Vagina (tissue), 2 donors: ENCODE measurements at regions not wholly inside any gene's neighbourhood (a gene's known extent, or its start where the extent isn't known, plus 50 kb on each side); places are given as distances from the start of the nearest gene placed in this dataset.

Experiments
- DNase-seq, 2 donors: peaks; one replicate each; pipeline ENCODE4 v3.0.0-alpha.2; 2017; ENCODE audit errors: extremely low spot score in 2 of 2
- H3K27ac ChIP-seq: fragments of 200-600 bp; sonication (generic); one replicate; pipeline ENCODE4 v1.5.1; 2019
- H3K27me3 ChIP-seq: fragments of 200-600 bp; sonication (generic); one replicate; pipeline ENCODE4 v1.5.1; 2019
- H3K36me3 ChIP-seq, 2 donors: fragments of 200-600 bp; sonication (generic); one replicate each; pipeline ENCODE4 v1.5.1; 2017 to 2019
- H3K4me1 ChIP-seq: fragments of 200-600 bp; sonication (generic); one replicate; pipeline ENCODE4 v1.5.1; 2019
- H3K4me3 ChIP-seq, 2 donors: fragments of 200-600 bp; sonication (generic); 1 replicate in 1 of 2; 2 replicates in 1 of 2; pipeline ENCODE4 v1.5.1; 2016 to 2019
- H3K9me3 ChIP-seq: fragments of 200-600 bp; sonication (generic); one replicate; pipeline ENCODE4 v1.5.1; 2019
- POLR2A ChIP-seq, 2 donors: fragments of 450-650 bp; IDR thresholded peaks; one replicate each; pipeline ENCODE4 v1.6.1; 2017; ENCODE audit warnings: antibody characterized with exemption in 2 of 2, mild to moderate bottlenecking in 2 of 2, moderate library complexity in 2 of 2
- POLR2AphosphoS5 ChIP-seq, 2 donors: sonication (generic); formaldehyde crosslinking; IDR thresholded peaks; one replicate each; pipeline ENCODE4 v1.9.0; 2017; ENCODE audit warnings: antibody characterized with exemption in 2 of 2, mild to moderate bottlenecking in 2 of 2, low read depth in 1 of 2; ENCODE audit not compliant: insufficient read depth in 1 of 2
- intact Hi-C: fragments of 100-400 bp; cut with DNase I; formaldehyde crosslinking; loops from one replicate; pipeline ENCODE4 v1.15.1; 2023
- TF ChIP-seq, protein P1 (sequence below), 3 experiments: fragments of 450-650 bp in 2 of 3; fragments of 200-600 bp in 1 of 3; sonication (generic) in 1 of 3; IDR thresholded peaks; one replicate each; pipeline ENCODE4 v1.5.1; 2017 to 2019; ENCODE audit warnings: antibody characterized with exemption in 3 of 3, mild to moderate bottlenecking in 2 of 3, moderate library complexity in 2 of 3

DNA sequence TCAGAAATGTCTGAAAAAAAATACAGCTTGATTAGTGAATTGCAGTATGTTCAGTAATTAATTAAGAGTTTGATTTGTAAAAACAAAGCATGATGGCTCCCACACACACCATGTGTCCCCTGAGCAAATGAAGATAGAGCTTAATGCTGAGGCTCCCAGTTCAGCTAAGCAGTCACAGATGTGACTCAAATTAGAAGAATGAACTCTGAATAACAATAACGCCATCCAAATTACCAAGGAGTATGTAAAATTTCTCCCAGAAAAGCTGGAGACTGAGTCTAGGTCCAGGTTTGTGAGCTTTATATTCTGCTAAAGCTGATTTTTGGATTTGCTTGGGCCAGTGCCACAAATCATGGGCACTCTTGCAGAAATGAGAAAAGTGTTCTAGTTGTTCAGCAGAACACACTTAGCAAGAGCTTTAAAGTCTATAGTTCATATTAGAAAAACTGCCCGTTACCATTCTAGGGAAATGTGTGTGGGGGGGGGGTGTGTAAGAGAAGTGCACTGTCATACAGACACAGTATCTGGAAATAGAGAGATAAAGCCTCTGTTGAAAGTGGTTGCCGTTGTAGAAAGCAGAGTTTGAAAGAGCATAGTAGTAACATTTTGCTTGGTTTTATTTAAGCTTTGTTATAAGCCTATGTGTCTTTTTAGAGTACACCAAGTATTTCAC is 253.1 kb downstream of the BCAT1 start:
- H3K9me3 ChIP-seq = no peaks in the 10 kb centered on the region
- TF ChIP-seq, protein P1, sequence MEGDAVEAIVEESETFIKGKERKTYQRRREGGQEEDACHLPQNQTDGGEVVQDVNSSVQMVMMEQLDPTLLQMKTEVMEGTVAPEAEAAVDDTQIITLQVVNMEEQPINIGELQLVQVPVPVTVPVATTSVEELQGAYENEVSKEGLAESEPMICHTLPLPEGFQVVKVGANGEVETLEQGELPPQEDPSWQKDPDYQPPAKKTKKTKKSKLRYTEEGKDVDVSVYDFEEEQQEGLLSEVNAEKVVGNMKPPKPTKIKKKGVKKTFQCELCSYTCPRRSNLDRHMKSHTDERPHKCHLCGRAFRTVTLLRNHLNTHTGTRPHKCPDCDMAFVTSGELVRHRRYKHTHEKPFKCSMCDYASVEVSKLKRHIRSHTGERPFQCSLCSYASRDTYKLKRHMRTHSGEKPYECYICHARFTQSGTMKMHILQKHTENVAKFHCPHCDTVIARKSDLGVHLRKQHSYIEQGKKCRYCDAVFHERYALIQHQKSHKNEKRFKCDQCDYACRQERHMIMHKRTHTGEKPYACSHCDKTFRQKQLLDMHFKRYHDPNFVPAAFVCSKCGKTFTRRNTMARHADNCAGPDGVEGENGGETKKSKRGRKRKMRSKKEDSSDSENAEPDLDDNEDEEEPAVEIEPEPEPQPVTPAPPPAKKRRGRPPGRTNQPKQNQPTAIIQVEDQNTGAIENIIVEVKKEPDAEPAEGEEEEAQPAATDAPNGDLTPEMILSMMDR (IDR thresholded peaks at IDR 0.05) = no peak
- no peak for TF ChIP-seq POLR2AphosphoS5 (IDR thresholded peaks at IDR 0.05; ENCODE audit: insufficient read depth in 1 of 2, low read depth in 1 of 2)
- TF ChIP-seq POLR2A (IDR thresholded peaks at IDR 0.05) = no peak

GRCh38 chr12:24695103-24695502 is 253.8 kb downstream of the BCAT1 start:
- no peak for DNase-seq
- intact Hi-C loops = no loop called here
- Histone ChIP-seq H3K4me3 (no peak overlapping the region), H3K4me1 (no peaks in the 10 kb centered on the region), H3K9me3 (no peaks in the 10 kb centered on the region), H3K27me3 (no peaks in the 10 kb centered on the region), H3K36me3 (no peaks in the 10 kb centered on the region), H3K27ac (no peak overlapping the region)
- TF ChIP-seq POLR2AphosphoS5 (IDR thresholded peaks at IDR 0.05; ENCODE audit: insufficient read depth in 1 of 2, low read depth in 1 of 2) (no peak), POLR2A (IDR thresholded peaks at IDR 0.05) (no peak)
- TF ChIP-seq, protein P1 (IDR thresholded peaks at IDR 0.05) = no peak

More for the DNA sequence above, 253.1 kb downstream of the BCAT1 start:
- no peaks in the 10 kb centered on the region for H3K4me1 ChIP-seq
- no peaks in the 10 kb centered on the region for H3K27me3 ChIP-seq
- no peaks in the 10 kb centered on the region for H3K36me3 ChIP-seq
- no peak overlapping the region for H3K4me3 ChIP-seq
- intact Hi-C loops = no loop called here
- no peak overlapping the region for H3K27ac ChIP-seq
- DNase-seq = no peak

DNA sequence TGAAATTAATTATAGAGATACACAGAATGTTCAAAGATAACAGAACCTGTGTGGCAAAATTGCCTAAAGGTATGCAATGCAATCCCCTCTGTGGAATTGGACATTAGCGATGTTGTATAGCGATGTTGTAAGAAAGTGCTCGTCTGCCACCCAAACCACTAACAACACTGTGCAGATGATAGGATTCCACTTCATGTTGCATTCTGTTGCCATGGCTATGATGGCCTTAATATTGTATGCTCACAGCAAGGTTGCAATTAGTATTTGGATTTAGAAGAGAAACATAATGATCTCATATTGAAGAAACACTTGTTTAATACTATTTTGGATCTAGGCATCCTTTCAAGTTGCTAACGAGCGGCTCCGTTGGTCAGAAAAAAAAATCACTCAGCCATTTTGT is 260.3 kb downstream of the BCAT1 start:
- DNase-seq = no peak
- TF ChIP-seq, protein P1 (IDR thresholded peaks at IDR 0.05) = no peak
- no peak for TF ChIP-seq POLR2A (IDR thresholded peaks at IDR 0.05)
- TF ChIP-seq POLR2AphosphoS5 (IDR thresholded peaks at IDR 0.05; ENCODE audit: insufficient read depth in 1 of 2, low read depth in 1 of 2) = no peak
- Histone ChIP-seq H3K36me3 (no peaks in the 10 kb centered on the region), H3K27ac (no peak overlapping the region), H3K9me3 (no peaks in the 10 kb centered on the region), H3K4me1 (no peaks in the 10 kb centered on the region), H3K4me3 (no peak overlapping the region), H3K27me3 (no peaks in the 10 kb centered on the region)
- intact Hi-C loops = no loop called here

- intact Hi-C loops = no loop called here
- no peaks in the 10 kb centered on the region for H3K4me1 ChIP-seq
- no peaks in the 10 kb centered on the region for H3K36me3 ChIP-seq
- no peaks in the 10 kb centered on the region for H3K27me3 ChIP-seq
- H3K9me3 ChIP-seq = no peaks in the 10 kb centered on the region
- no peak overlapping the region for H3K27ac ChIP-seq
- no peak overlapping the region for H3K4me3 ChIP-seq
- TF ChIP-seq, protein P1 (IDR thresholded peaks at IDR 0.05) = no peak
- TF ChIP-seq POLR2A (IDR thresholded peaks at IDR 0.05) (no peak), POLR2AphosphoS5 (IDR thresholded peaks at IDR 0.05; ENCODE audit: insufficient read depth in 1 of 2, low read depth in 1 of 2) (no peak)
- no peak for DNase-seq
These were observed 267.3 kb downstream of the BCAT1 start for GRCh38 chr12:24681570-24681969.

DNA sequence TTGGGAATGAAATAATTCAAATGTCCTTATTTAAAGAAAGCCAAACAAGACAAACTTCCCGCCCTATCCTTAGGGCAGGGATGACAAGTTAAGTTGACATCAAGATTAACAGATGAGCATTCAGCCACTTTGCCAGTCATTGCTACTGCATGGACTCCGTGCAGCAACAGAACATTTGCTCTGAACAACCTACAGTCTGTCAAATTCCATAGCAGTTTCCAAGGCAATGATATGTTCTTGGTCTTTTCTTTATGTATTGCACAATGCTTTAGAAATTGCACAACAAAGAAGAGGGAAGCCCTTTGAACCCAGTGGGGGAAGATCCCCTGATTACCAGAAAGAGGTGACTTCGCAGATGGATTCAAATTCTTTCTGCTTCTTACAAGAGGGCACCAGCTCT is 269.8 kb downstream of the BCAT1 start:
- intact Hi-C loops = no loop called here
- no peak overlapping the region for H3K27ac ChIP-seq
- H3K4me1 ChIP-seq = no peaks in the 10 kb centered on the region
- no peaks in the 10 kb centered on the region for H3K27me3 ChIP-seq
- no peaks in the 10 kb centered on the region for H3K36me3 ChIP-seq
- H3K4me3 ChIP-seq = no peak overlapping the region
- no peak for TF ChIP-seq POLR2A (IDR thresholded peaks at IDR 0.05)
- TF ChIP-seq, protein P1 (IDR thresholded peaks at IDR 0.05) = no peak
- TF ChIP-seq POLR2AphosphoS5 (IDR thresholded peaks at IDR 0.05; ENCODE audit: insufficient read depth in 1 of 2, low read depth in 1 of 2) = no peak
- DNase-seq = no peak
- no peaks in the 10 kb centered on the region for H3K9me3 ChIP-seq
